Heart left ventricle (tissue), 13 donors: ENCODE measurements at regions not wholly inside any gene's neighbourhood (a gene's known extent, or its start where the extent isn't known, plus 50 kb on each side); places are given as distances from the start of the nearest gene placed in this dataset.

Source experiments
- POLR2A ChIP-seq, 2 donors: fragments of 450-650 bp; IDR thresholded peaks; one replicate each; pipeline ENCODE4 v1.6.1; 2017; ENCODE audit warnings: antibody characterized with exemption in 2 of 2, mild to moderate bottlenecking in 2 of 2, moderate library complexity in 2 of 2
- TF ChIP-seq, protein P1 (sequence below), 12 donors: fragments of 200-600 bp; sonication (generic) in 4 of 12; IDR thresholded peaks; one replicate each; pipeline versions ENCODE4 v1.5.0 to v1.8.0; 2018 to 2022; ENCODE audit warnings: antibody characterized with exemption in 12 of 12, mild to moderate bottlenecking in 5 of 12
- donor health status: ischemic (EF 13 %, LVEDD 7.1; RV severe dilation, severe dysfunction).
- donor health status: DM: no; HTN: yes; CAD: no.
- donor health status: DM: no; HTN: no; CAD: no.
- donor health status: ischemic (EF 25% LVEDD 6.9; RV normal size, moderate dysfunction).
- donor health status: ischemic (EF 25% LVEDD 5.7; RV mildly dilated, moderate dysfunction).
- donor health status: ischemic (EF 35%, LVEDD 5.7; RV mildly dilated, moderate dysfunction).
- donor health status: nonischemic (EF 11% LVEDD 7.7; RV severe dilation, severe dysfunction).
- donor health status: DM: yes; HTN: yes; CAD: no.
- donor health status: PGD.
- donor health status: ischemic (EF 29% LVEDD 5.4; RV normal size, mild dysfunction).
- donor health status: nonischemic (EF 23%, LVEDD 6.1; RV moderate dilation, normal function).

DNA sequence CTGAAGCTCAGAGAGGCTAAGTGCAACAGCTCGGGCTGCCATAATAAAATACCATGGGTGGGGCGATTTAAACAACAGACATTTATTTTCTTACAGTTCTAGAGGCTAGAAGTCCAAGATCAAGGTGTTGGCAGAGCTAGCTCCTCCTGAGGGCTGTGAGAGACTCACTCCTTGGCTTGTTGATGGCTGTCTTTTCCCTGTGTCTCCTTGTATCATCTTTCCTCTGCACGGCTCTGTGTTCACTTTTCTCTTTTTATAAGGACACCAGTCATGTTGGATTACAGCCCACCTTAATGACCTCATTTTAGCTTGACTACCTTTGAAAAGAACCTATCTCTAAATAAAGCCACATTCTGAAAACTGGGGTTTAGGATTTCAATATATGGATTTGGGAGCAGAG is 129.7 kb downstream of the RPL22L1 start:
- TF ChIP-seq, protein P1, sequence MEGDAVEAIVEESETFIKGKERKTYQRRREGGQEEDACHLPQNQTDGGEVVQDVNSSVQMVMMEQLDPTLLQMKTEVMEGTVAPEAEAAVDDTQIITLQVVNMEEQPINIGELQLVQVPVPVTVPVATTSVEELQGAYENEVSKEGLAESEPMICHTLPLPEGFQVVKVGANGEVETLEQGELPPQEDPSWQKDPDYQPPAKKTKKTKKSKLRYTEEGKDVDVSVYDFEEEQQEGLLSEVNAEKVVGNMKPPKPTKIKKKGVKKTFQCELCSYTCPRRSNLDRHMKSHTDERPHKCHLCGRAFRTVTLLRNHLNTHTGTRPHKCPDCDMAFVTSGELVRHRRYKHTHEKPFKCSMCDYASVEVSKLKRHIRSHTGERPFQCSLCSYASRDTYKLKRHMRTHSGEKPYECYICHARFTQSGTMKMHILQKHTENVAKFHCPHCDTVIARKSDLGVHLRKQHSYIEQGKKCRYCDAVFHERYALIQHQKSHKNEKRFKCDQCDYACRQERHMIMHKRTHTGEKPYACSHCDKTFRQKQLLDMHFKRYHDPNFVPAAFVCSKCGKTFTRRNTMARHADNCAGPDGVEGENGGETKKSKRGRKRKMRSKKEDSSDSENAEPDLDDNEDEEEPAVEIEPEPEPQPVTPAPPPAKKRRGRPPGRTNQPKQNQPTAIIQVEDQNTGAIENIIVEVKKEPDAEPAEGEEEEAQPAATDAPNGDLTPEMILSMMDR (IDR thresholded peaks at IDR 0.05), result no peak
- TF ChIP-seq POLR2A (IDR thresholded peaks at IDR 0.05), result no peak
